HT1080 (cell line): ENCODE measurements at regions not wholly inside any gene's neighbourhood (a gene's known extent, or its start where the extent isn't known, plus 50 kb on each side); places are given as distances from the start of the nearest gene placed in this dataset.
"Not testable (repeated sequence)": the region's sequence is repeated elsewhere in the genome, so short reads cannot be mapped to it uniquely, and the experiment has no call there.

Experiments
- DNase-seq: peaks from one replicate; pipeline ENCODE4 v3.0.0-alpha.2; 2015; ENCODE audit warnings: low read depth

- DNase-seq, result no peak
These were observed 347.2 kb upstream of the KCND2 start for GRCh38 chr7:119925581-119926289.

- DNase-seq, result no peak
These were observed 343.1 kb upstream of the KCND2 start for GRCh38 chr7:119929891-119930290.

- no peak for DNase-seq
These were observed 341.6 kb upstream of the KCND2 start for GRCh38 chr7:119931230-119931824.

- peak; percentile 12 for DNase-seq
These were observed 337.5 kb upstream of the KCND2 start for GRCh38 chr7:119935418-119936025.

- DNase-seq, result no peak
These were observed 336.1 kb upstream of the KCND2 start for GRCh38 chr7:119936836-119937235.

GRCh38 chr7:119937745-119938144 is 335.2 kb upstream of the KCND2 start:
- DNase-seq, result no peak

GRCh38 chr7:119943942-119944600 is 328.9 kb upstream of the KCND2 start:
- no peak for DNase-seq

GRCh38 chr7:119944601-119944972 is 328.4 kb upstream of the KCND2 start:
- no peak for DNase-seq

- DNase-seq, result no peak
These were observed 327.2 kb upstream of the KCND2 start for GRCh38 chr7:119945822-119946221.

GRCh38 chr7:119949053-119949452 is 323.9 kb upstream of the KCND2 start:
- DNase-seq, result no peak

- not testable (repeated sequence) for DNase-seq
These were observed 322.5 kb upstream of the KCND2 start for GRCh38 chr7:119950390-119951041.

GRCh38 chr7:119951614-119952013 is 321.4 kb upstream of the KCND2 start:
- DNase-seq, result not testable (repeated sequence)

GRCh38 chr7:119957335-119957734 is 315.6 kb upstream of the KCND2 start:
- DNase-seq, result no peak

GRCh38 chr7:119959811-119960210 is 313.2 kb upstream of the KCND2 start:
- DNase-seq, result peak; percentile 55

- DNase-seq, result no peak
These were observed 309.3 kb upstream of the KCND2 start for GRCh38 chr7:119963654-119964053.

- DNase-seq, result no peak
These were observed 308.9 kb upstream of the KCND2 start for GRCh38 chr7:119964065-119964464.

- no peak for DNase-seq
These were observed 308.0 kb upstream of the KCND2 start for GRCh38 chr7:119964788-119965542.

- DNase-seq, result no peak
These were observed 305.8 kb upstream of the KCND2 start for GRCh38 chr7:119967221-119967620.

GRCh38 chr7:119968411-119968810 is 304.6 kb upstream of the KCND2 start:
- not testable (repeated sequence) for DNase-seq

GRCh38 chr7:119969054-119969453 is 303.9 kb upstream of the KCND2 start:
- no peak for DNase-seq

- no peak for DNase-seq
These were observed 303.2 kb upstream of the KCND2 start for GRCh38 chr7:119969763-119970162.
